GM12874 (cell line): ENCODE measurements at regions not wholly inside any gene's neighbourhood (a gene's known extent, or its start where the extent isn't known, plus 50 kb on each side); places are given as distances from the start of the nearest gene placed in this dataset.

Source experiments
- TF ChIP-seq, protein P1 (sequence below): IDR thresholded peaks from 2 replicates; pipeline ENCODE4 v1.5.1; 2011; ENCODE audit warnings: low read depth, mild to moderate bottlenecking, control low read depth, low read length, moderate library complexity; ENCODE audit not compliant: insufficient read depth

DNA sequence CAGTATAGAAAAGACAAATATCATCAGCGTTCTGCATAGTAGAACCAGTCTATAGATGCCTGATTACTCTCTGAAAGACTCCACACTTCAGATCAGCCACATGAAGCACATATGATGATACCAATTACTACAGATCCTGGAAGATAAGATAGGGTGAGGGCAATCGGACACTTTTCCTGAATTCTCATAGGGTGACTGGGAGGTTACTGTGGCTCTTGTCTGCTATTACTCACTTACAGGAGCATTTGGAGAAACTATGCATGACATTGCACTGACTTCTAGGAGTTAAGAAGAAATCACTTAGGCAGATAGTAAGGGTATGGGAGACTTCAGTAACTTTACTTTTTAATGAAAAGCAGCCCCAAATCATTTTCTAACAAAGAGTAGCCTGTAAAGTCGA lies 1140.9 kb downstream of the XPNPEP1 start:
- TF ChIP-seq, protein P1, sequence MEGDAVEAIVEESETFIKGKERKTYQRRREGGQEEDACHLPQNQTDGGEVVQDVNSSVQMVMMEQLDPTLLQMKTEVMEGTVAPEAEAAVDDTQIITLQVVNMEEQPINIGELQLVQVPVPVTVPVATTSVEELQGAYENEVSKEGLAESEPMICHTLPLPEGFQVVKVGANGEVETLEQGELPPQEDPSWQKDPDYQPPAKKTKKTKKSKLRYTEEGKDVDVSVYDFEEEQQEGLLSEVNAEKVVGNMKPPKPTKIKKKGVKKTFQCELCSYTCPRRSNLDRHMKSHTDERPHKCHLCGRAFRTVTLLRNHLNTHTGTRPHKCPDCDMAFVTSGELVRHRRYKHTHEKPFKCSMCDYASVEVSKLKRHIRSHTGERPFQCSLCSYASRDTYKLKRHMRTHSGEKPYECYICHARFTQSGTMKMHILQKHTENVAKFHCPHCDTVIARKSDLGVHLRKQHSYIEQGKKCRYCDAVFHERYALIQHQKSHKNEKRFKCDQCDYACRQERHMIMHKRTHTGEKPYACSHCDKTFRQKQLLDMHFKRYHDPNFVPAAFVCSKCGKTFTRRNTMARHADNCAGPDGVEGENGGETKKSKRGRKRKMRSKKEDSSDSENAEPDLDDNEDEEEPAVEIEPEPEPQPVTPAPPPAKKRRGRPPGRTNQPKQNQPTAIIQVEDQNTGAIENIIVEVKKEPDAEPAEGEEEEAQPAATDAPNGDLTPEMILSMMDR: no peak

DNA sequence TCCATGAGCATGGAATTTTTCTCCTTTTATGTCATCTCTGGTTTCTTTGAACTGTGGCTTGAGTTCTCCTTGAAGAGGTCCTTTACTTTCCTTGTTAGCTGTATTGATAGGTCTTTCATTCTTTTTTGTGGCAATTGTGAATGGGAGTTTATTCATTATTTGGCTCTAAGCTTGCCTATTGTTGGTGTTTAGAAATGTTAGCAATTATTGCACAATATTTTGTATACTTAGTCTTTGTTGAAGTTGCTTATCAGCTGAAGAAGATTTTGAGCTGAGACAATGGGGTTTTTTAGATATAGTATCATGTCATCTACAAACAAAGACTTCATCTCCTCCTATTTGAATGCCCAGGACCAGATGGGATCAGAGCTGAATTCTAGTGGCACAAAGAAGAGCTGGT lies 1143.8 kb downstream of the XPNPEP1 start:
- TF ChIP-seq, protein P1: no peak

DNA sequence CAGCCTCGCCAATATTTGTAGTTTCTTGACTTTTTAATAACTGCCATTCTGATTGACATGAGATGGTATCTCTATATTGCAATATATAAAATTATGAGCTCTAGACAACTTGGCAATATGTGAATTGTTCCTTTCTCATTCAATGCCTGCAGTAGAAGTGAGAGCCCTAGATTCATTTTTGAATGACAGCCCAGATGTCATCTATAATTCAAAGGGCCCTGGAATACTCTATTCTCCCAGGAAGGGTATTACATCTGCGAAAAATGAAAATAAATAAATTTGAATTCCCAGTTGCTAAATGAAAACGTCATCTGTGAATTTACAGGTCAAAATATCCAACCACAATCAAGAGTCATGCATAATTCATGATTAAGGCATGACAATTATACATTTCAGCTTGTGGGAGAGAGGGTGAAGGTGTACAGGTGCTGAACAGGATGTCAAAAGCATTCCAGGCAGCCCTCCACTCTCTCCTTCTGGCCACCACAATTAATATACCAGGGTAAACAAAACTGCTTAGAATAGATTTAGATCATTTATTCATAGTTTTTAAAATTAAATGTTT lies 1147.3 kb downstream of the XPNPEP1 start:
- TF ChIP-seq, protein P1: no peak

DNA sequence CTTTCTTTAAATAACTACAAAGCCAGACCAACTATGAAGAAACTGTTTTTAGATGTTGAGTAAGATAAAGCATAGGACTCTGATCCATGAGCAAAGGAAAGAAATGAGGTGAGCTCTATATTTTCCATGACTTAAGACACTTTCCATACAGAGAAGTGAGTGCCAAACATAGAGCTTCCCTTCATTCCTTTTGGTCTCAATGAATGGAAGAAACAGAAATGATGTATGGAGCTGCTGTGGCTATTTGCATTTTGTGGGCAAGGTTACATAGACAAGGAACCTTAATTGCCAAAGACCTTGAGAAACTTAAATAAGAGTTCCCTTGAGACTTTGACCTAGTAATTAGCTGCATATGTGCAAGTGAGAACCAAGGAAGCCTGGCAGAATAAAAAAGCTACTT lies 1152.2 kb downstream of the XPNPEP1 start:
- TF ChIP-seq, protein P1: no peak

DNA sequence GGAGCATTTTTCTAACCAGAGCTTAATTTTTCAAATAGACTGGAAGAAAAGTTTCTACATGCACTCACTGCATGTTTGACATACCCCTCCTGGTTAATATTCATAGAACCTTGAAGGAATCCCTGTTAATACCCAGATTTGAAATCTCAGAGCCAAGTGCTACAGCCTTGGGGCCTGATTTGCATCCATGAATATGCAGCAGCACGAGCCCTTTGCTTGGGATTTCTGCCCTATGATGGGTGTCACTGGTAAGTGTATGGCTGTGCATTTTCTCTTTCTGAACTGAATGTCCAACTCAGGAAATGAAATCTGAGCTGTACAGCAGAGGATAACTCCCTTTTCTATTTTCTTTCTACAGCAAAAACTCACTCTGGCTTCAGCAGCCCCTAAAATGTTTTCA lies 1157.5 kb downstream of the XPNPEP1 start:
- TF ChIP-seq, protein P1: no peak

DNA sequence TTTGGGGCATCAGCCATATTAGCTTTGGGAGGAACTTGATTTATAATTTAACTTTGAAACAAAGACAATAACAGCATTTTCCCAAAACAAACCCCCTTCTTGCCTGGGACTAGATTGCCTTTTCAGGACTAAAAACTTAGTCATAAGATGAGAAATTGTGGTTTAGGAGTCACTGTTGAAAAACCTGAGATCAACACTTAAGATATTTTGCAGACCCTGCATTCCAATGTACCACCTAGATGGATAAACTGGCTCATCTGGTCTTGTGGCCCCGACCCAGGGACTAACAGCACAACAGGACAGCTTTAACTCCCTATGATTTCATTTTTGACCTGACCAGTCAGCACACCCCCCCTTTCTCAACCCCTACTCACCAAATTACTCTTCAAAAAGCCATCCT lies 1165.4 kb downstream of the XPNPEP1 start:
- TF ChIP-seq, protein P1: no peak

DNA sequence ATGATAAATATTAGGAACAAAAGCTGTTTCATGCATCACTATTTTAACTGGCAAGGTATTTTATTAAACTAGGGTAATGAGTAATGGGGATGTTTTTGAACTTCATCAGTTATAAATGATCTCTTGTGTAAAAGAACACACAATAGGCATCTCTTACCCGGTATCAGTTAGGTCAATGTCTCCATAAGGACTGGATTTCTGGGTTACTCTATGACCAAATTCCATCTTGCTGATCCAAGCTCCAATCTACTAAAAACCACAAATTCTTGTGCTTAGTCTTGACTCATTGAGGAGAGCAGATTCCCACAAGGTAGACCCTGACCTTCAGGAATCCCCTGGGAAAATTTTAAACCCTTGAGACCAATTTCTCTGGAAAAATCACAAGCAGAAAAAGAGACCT lies 1167.7 kb downstream of the XPNPEP1 start:
- TF ChIP-seq, protein P1: no peak

DNA sequence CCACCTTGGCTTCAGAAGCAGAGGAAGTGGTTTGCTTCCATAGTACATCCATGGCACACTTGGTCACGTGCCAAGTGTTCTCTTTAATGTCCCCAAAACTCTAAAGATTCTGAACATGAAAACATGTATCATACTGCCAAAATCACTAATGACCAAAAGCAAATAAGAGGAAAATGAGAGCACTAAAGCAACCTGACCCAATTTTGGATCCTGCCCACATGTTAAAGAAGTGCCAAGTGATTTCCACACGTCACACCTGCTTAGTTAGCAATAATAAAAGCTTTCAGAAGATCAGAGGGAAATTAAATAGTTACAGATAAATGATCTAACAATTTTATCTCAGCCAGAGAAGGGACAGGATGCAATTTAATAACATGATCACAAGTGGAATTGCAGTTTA lies 1170.0 kb downstream of the XPNPEP1 start:
- TF ChIP-seq, protein P1: no peak
